ENCODE measurements at regions not wholly inside any gene's neighbourhood (a gene's known extent, or its start where the extent isn't known, plus 50 kb on each side); places are given as distances from the start of the nearest gene placed in this dataset.

DNA sequence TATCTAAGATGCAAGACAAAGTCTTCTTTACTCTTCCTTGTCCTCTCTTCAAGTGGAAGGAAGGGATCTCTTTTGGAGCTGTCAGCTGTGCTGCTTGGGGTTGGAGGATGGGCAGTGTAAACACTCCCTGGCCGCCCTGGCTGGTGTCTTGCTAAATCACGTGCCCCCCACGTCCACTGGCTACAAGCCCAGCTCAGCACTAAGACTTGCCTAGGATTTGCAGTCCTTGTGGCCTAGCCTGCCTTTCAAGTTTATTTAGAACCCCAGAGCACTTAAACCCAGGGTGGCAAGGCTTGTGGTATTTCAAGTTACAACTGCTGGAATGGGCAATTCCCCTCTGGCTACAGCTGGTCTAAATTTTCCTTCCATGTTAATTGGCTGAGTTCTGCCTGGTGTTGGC is 272.4 kb upstream of the MYO3A start:
- in situ Hi-C loops (cut with HindIII; ENCODE audit: low sequenced_read_pairs): no loop called here
- DNase-seq (ENCODE audit: low spot score): no peak

DNA sequence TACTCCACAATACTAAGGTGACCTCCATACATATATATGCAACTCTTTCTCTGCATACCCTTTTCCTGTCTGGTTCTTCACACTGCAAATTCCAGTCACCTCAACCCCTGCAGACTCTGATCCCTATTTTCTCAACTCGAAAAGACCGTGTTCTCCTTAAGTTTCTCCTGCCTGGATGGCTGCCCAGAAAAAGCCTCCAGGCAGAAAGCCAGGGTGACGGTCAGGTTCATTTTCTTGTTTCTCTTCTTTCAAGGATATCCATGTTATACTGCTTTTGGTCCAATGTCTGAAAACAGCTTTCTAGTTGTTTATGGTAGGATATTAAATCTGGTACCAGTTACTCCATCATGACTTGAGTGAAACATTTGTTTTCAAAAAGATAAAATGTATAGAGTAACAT is 267.8 kb upstream of the MYO3A start:
- DNase-seq (ENCODE audit: low spot score): peak; percentile 32
- in situ Hi-C loops (cut with HindIII; ENCODE audit: low sequenced_read_pairs): no loop called here

DNA sequence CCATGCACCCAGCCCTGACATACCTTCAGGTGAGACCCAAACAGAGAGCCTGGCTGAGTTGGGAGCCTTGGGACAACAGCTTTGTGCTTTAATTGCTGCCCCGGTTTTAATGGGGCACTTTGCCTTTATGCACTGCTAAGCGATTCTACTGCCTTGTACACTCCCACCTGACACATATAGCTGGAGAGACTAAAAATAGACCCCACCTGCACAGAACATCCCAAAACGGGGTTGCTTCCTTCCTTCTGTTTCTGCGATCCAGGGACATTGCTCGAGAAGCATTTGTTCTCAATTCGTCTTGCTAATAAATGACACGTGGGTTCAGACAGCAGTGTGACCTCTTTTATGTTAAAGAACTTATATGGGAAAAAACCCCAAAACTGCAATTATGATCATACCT is 258.8 kb upstream of the MYO3A start:
- in situ Hi-C loops (cut with HindIII; ENCODE audit: low sequenced_read_pairs): no loop called here
- peak; percentile 55 for DNase-seq (ENCODE audit: low spot score)

DNA sequence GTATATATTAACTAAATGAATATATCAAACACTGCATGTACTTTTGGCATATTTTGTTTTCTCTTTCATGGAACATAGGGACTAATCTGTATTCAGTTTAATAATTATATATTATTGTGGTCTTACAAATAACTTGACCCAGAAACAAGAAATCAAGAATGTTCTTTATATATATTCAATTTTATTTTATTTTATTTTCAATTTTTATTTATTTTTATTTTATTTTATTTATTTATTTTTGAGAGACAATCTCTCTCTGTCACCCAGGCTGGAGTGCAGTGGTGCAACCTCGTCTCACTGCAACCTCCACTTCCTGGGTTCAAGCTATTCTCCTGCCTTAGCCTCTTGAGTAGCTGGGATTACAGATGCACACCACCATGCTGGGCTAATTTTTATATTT is 258.4 kb upstream of the MYO3A start:
- DNase-seq (ENCODE audit: low spot score): no peak
- in situ Hi-C loops (cut with HindIII; ENCODE audit: low sequenced_read_pairs): no loop called here

DNA sequence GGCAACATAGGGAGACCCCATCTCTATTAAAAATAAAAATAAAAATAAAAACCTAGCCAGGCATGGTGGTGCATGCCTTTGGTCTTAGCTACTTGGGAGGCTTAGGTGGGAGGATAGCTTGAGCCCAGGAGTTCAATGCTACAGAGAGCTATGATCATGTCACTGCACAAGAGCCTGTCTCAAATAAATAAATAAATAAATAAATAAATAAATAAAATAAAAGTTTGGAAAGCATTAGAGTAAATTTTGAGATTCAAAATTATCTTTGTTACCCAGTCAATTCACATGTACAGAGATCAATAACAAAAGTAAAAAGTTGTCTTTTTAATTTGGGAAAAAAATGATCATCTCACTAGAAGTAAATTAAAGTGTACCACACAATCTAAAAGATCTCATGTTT is 255.8 kb upstream of the MYO3A start:
- in situ Hi-C loops (cut with HindIII; ENCODE audit: low sequenced_read_pairs): no loop called here
- DNase-seq (ENCODE audit: low spot score): no peak

DNA sequence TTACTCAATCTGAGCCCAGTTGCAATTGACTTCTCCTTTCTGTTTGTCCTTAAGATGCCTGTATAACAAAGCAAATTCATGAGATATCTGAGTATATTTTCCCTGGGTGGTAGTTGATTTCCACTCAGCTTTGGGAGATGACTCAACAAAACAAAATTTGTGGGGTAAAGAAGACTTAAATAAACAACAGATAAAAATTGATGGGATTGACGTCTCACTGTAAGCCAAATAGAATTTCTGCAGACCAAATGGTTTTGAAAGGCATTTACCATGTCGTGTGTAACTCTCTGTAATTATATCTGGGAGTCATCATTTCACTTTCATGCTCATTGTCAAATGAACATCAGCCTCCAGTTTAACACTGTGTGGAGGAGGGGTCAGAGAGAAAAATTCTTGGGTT is 255.4 kb upstream of the MYO3A start:
- no peak for DNase-seq (ENCODE audit: low spot score)
- in situ Hi-C loops (cut with HindIII; ENCODE audit: low sequenced_read_pairs): no loop called here

DNA sequence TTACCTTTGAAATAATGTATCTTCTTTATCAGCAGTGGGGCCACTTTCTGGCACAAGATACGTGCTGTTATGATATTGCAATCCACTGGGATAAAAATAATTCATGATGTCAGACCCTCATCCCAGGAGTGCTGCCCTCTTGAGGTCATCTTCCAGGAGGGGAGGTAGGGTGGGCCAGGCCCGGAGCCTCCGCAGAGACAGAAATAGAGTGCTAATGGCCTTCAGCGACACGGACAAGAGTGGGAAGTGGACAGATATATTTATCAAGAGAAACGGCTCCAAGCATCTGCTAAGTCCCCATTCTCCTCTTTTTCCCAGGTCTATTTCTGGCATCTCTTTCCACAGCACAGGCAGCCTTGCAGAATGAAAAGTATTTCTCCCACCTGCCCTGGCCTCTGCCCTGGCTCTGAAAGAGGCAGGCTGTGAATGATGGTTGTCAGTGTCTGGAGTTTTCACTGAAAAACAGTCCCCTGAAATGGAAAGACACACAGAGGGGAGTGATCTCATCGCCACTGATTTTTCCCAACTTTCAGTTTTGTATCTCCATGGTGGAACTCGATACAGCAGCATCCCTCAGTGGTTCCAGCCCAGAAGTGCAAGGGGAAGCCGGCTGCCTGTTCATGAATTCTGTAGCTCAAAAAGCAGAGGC is 251.7 kb upstream of the MYO3A start:
- in situ Hi-C loops (cut with HindIII; ENCODE audit: low sequenced_read_pairs): no loop called here

DNA sequence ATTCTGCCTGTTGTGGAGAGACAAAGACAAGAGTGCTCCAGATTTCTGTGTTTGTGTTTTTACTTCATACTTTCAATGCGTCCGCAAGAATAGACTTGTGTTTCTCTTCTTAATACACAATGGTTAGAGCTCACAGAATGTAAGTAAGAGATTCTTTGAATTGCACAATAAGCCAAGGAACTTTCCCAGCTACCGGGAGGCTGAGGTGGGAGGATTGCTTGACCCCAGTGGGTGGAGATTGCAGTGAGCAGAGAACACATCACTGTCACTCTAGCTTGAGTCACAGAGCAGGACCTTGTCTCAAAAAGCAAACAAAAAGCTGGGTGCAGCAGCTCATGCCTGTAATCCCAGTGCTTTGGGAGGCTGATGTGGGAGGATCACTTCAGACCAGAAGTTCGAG is 250.7 kb upstream of the MYO3A start:
- in situ Hi-C loops (cut with HindIII; ENCODE audit: low sequenced_read_pairs): no loop called here
- no peak for DNase-seq (ENCODE audit: low spot score)

More for the DNA sequence above, 251.7 kb upstream of the MYO3A start:
- DNase-seq (ENCODE audit: low spot score): peak; percentile 93

DNA sequence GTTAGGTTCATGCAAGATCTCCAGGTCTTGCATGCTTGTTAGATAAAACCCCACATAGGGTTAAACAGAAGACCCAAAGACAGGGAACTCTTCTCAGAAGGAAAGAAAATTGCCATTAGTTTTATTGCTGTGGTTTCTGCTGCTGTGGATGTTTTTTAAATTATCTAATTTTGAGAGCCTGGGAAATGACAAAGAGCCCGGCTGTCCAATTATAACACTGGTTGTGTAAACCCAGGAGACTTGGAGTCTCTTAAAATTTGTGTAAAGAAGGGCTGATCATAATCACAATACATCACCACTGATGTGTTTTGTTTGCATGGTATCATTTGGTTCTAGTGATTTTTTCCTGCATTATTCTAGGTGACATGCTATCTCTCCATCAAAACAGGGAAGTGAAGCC is 246.5 kb upstream of the MYO3A start:
- DNase-seq (ENCODE audit: low spot score): no peak
- in situ Hi-C loops (cut with HindIII; ENCODE audit: low sequenced_read_pairs): no loop called here

DNA sequence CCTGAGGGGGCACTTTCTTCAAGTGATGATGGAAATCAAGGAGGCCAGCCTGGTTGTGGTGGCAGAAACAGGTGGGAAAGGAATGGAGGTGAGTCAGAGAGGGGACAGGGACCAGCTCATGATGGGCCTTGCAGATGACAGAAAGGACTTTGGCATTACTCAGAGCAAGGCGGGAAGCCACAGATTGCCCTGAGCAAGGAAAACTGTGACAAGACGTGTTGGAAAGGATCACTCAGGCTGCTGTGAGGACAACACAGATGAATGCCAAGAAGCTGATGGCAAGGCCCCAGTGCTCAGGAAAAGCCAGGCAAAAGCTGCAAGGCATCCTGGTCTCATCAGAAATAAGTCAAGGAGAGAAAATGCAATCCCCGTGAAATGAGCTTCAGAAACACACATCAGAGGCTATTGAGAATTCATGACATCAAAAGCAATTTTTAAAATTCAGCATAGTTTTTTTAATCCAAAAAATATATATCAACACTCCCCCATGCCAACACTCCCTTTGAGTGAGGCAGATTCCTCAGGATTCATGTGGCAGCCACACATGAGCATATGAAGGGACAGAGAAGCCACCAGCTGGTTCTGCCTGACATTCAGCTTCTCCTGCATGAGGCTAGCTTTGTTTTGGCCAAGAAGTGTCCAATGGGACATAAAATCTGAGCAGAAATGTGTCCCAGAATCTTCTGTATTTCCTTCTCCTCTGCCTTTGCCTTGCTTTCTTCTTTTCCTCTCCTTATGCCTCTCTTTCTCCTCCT is 244.5 kb upstream of the MYO3A start:
- peak; percentile 95 for DNase-seq (ENCODE audit: low spot score)
- in situ Hi-C loops (cut with HindIII; ENCODE audit: low sequenced_read_pairs): no loop called here

DNA sequence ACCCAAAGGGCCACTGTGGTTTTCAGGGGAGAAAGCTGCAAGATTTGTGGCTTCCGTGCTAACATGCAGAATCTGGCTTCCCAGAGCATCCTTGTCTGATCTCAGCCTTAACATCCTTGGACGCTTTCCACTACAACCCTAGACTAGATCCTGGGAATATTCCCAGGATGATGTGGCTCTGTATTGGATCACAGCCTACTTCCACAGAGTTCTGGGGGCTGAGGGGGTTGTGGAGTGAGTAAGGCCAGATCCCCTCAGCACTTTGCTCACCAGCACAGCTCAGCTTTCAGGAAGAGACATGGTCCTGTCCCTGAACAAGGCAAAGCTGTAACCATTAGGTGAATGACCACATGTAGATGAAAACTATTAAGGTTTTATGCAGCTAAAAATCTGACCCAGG is 241.3 kb upstream of the MYO3A start:
- peak; percentile 46 for DNase-seq (ENCODE audit: low spot score)
- in situ Hi-C loops (cut with HindIII; ENCODE audit: low sequenced_read_pairs): no loop called here

DNA sequence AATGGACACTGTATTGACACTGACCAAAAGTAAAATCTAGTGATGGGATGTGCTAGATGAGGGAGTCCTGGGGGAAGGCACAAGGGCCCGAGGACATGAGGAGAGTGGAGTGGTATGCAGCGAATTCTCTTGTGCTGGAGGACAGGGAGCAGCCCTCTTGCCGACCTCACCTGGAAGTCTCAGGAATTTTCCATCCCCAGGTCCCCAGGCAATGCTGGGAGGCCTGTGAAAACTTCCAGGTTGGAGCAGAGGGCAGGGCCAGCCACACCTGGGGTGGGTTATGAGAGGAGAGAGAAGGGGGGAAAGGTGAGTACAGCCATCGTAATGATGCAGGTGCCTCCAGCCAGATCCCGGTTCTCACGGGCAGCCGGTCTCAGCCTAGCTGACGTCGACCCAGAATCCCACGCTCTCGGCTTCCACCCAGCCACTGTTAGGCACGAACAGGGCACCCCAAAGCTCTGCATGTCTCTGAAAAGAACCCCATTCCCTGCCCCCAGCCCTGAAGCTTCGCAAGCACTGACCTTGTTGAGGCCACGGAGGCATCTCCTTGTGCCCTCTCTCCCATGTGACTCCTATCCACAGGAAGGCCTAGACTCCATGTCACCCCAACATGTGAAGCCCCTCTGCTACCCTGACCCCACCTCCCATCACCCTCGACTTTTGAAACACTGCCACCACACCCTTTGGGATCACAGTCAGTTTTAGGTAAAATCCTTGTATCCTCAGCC is 239.7 kb upstream of the MYO3A start:
- in situ Hi-C loops (cut with HindIII; ENCODE audit: low sequenced_read_pairs): no loop called here
- no peak for DNase-seq (ENCODE audit: low spot score)

DNA sequence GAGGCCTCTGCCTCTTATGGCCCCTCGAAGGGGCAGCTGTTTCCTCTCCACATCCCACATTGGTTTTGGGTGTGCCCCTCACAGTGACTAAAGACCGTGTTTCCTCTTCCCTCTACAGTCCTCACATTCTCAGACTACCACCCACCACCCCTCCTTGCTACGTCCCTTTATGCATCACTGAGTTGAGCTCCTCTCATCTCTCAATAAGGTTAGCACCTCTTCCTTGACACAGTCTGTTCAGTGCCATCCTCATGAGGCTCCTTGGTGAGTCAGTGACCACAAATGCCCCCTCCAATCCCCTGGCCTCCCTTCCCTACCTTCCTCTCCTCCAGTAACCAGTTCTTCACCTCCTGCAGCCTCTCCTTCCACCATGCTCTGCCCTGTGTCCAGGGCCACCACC is 239.1 kb upstream of the MYO3A start:
- no peak for DNase-seq (ENCODE audit: low spot score)
- in situ Hi-C loops (cut with HindIII; ENCODE audit: low sequenced_read_pairs): no loop called here

DNA sequence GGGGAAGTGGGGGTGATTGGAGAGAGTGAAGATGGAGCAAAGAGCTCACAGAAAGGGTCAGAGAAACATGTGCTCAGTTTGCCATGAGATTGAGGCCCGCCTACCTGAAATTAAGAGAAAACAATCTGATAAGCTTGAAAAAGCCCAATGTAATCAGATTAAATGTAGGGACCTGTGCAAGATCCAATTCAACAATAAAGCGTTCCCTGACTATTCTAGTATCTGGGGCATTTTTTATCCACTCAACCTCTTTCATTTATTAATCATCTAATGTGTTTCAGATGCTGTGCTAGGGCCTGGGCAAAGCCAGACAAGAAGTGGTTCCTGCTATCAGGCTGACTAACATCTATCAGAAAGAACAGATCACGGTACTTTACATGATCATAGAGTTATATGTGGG is 238.4 kb upstream of the MYO3A start:
- in situ Hi-C loops (cut with HindIII; ENCODE audit: low sequenced_read_pairs): no loop called here

DNA sequence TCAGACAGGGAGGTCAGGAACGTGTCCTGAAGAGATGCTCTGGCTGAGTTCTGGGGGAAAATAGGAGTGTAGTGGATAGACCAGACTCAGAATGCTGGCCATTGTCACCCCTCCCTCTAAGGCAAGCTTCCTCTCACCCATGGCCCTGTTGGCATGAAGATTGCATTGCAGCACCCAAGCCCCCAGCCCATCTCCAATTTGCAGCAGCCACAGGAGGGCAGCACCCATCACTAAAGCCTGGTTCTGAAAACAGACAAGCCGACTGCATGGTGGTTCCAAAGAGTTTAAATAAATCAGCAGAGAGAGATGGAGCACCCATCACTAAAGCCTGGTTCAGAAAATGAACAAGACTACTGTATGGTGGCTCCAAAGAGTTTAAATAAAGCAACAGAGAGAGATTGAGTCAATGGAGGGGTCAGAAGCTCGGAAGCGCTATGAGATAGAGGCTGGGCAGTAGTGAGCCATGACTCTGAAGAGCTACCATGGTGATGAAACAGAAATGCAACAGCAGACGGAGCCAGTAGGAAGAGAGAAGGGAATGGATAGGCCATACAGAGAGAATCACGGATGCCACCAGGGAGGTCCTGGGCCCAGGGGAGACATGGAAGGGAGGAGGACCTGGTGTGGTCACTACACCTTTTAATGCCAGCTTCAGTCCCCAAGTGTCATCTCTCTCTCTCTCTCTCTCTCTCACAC is 237.9 kb upstream of the MYO3A start:
- in situ Hi-C loops (cut with HindIII; ENCODE audit: low sequenced_read_pairs): no loop called here
- DNase-seq (ENCODE audit: low spot score): no peak

More for the DNA sequence above, 238.4 kb upstream of the MYO3A start:
- DNase-seq (ENCODE audit: low spot score): no peak

DNA sequence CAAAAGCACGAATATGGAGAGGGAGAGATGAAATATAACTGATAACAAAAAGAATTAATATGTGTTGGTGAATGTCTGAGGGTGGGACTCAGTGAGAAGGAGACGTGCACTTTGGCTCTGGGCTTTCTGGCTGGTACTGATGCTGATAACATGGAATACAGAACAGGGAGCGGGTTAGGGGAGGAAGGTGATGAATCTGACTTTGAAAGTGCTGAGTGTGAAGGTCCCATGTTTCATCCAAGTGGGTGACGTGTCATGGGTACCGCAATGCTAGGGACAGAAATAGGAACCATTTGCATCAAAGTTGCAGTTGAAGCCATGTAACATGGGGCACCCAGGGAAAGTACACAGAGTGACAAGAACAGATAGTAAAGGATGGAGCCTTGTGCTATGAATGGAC is 236.6 kb upstream of the MYO3A start:
- in situ Hi-C loops (cut with HindIII; ENCODE audit: low sequenced_read_pairs): no loop called here
- no peak for DNase-seq (ENCODE audit: low spot score)

DNA sequence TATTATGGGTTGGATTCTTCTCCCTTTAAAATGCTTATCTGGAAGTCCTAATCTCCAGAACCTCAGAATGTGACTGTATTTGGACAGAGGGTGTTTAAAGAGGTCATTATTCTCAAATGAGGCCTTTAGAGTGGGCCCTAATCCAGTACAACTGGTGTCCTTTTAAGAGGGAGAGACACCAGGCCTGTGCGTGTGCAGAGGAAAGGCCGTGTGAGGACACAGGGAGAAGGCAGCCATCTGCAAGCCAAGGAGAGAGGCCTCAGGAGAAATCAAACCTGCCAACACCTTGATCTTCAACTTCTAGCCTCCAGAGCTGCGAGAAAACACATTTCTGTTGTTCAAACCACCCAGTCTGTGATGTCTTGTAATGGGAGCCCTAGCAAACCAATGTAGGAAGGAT is 235.4 kb upstream of the MYO3A start:
- DNase-seq (ENCODE audit: low spot score): peak; percentile 63
- in situ Hi-C loops (cut with HindIII; ENCODE audit: low sequenced_read_pairs): no loop called here

DNA sequence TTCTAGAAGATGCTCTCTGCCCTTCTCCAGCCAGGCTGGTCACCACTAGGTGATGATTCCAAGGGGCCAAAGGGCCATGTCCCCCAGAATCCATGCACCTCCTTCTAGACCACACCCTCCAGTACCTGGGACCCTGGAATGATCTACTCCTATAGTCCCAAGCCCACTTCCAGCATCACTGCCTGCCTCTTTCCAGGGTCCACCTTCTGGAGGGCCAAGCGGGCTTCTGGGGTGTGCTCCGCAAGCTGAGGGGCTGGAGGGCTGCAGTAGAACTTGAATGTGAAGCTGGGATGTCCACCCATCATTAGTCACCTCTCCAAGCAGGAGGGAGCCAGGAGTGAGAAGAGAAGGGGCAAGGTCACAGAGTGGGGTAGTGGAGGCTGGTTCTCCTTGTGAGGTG is 234.4 kb upstream of the MYO3A start:
- no peak for DNase-seq (ENCODE audit: low spot score)
- in situ Hi-C loops (cut with HindIII; ENCODE audit: low sequenced_read_pairs): no loop called here

DNA sequence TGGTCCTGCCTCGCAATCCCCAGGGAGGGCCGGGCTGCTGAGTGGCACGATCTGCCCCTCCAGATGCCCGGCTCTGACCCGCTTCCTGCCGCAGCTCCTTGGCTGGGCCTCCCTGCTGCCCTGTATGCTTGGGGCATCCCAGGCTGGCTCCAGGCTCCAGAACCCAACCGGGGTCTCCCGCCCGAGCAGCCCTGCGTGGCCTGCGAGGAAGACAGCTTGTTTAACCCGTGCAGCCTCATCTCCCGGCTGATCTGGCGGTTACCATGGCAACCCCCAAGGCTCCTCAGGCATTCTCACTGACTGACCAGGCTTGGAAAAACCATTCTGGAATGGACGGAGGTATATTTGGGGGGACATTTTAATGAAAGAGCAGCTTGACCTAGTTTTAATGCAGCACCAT is 232.4 kb upstream of the MYO3A start:
- in situ Hi-C loops (cut with HindIII; ENCODE audit: low sequenced_read_pairs): no loop called here
- DNase-seq (ENCODE audit: low spot score): peak; percentile 89

DNA sequence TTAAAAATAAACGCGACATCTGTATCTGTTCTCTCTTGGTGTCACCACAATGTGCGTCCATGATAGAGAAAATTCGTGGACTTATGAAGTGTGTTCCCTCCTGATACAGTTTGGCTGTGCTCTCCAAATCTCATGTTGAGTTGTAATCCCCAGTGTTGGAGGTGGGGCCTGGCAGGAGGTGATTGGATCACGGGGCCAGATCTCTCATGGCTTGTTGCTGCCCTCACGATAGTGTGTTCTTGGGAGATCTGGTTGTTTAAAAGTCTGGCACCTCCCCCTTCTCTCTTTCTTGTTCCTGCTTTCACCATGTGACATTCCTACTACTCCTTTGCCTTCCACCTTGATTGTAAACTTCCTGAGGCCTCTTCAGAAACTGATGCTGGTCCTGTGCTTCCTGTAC is 229.4 kb upstream of the MYO3A start:
- DNase-seq (ENCODE audit: low spot score): no peak
- in situ Hi-C loops (cut with HindIII; ENCODE audit: low sequenced_read_pairs): no loop called here

All from G401 (cell line).